ENCODE measurements at regions not wholly inside any gene's neighbourhood (a gene's known extent, or its start where the extent isn't known, plus 50 kb on each side); places are given as distances from the start of the nearest gene placed in this dataset.
A peak's percentile ranks its signal among the peaks of the same experiment; 100 is the strongest.

GRCh38 chr9:81195206-81195605, 494.1 kb downstream of the TLE1 start:
- Mint-ChIP-seq H3K27me3 (peaks cover 8 to 11% of the 10 kb centered on the region in 2 donors), H3K9me3 (peaks cover 5 to 10% of the 10 kb centered on the region in 2 donors), H3K36me3 (no peaks in the 10 kb centered on the region), H3K27ac (no peak overlapping the region), H3K4me3 (no peak overlapping the region), H3K4me1 (no peaks in the 10 kb centered on the region)
- DNase-seq (no peak), ATAC-seq (replicated peaks) (no peak)

- Mint-ChIP-seq H3K27ac (no peak overlapping the region), H3K9me3 (peaks cover 5 to 10% of the 10 kb centered on the region in 2 donors), H3K27me3 (peaks cover 8 to 11% of the 10 kb centered on the region in 2 donors), H3K4me1 (no peaks in the 10 kb centered on the region), H3K4me3 (no peak overlapping the region), H3K36me3 (no peaks in the 10 kb centered on the region)
- no peak for ATAC-seq (replicated peaks)
- no peak for DNase-seq
These were observed 495.7 kb downstream of the TLE1 start for GRCh38 chr9:81193362-81194339.

GRCh38 chr9:81191222-81191621, 498.1 kb downstream of the TLE1 start:
- peaks cover 8 to 11% of the 10 kb centered on the region in 2 donors for H3K27me3 Mint-ChIP-seq
- H3K4me1 Mint-ChIP-seq: no peaks in the 10 kb centered on the region
- no peak overlapping the region for H3K27ac Mint-ChIP-seq
- H3K36me3 Mint-ChIP-seq: no peaks in the 10 kb centered on the region
- DNase-seq (no peak), ATAC-seq (replicated peaks) (no peak)
- H3K9me3 Mint-ChIP-seq: peaks cover 5 to 10% of the 10 kb centered on the region in 2 donors
- H3K4me3 Mint-ChIP-seq: no peak overlapping the region

GRCh38 chr9:81190659-81191058, 498.7 kb downstream of the TLE1 start:
- Mint-ChIP-seq H3K4me3 (no peak overlapping the region), H3K27ac (no peak overlapping the region), H3K4me1 (no peaks in the 10 kb centered on the region), H3K27me3 (peaks cover 8 to 11% of the 10 kb centered on the region in 2 donors), H3K9me3 (peaks cover 5 to 10% of the 10 kb centered on the region in 2 donors), H3K36me3 (no peaks in the 10 kb centered on the region)
- ATAC-seq (replicated peaks) (no peak), DNase-seq (no peak)

GRCh38 chr9:81183761-81184160, 505.6 kb downstream of the TLE1 start:
- H3K36me3 Mint-ChIP-seq: no peaks in the 10 kb centered on the region
- no peak for DNase-seq
- H3K4me3 Mint-ChIP-seq: no peak overlapping the region
- H3K9me3 Mint-ChIP-seq: no peaks in the 10 kb centered on the region
- no peaks in the 10 kb centered on the region for H3K4me1 Mint-ChIP-seq
- no peak overlapping the region for H3K27ac Mint-ChIP-seq
- no peaks in the 10 kb centered on the region for H3K27me3 Mint-ChIP-seq
- ATAC-seq (replicated peaks): peak in 1 of 2 donors; percentile 20

GRCh38 chr9:81182431-81182830, 506.9 kb downstream of the TLE1 start:
- H3K4me1 Mint-ChIP-seq: no peaks in the 10 kb centered on the region
- no peaks in the 10 kb centered on the region for H3K36me3 Mint-ChIP-seq
- H3K9me3 Mint-ChIP-seq: no peaks in the 10 kb centered on the region
- H3K27me3 Mint-ChIP-seq: no peaks in the 10 kb centered on the region
- no peak overlapping the region for H3K4me3 Mint-ChIP-seq
- peak; percentile 79 to 83 for ATAC-seq (replicated peaks)
- H3K27ac Mint-ChIP-seq: no peak overlapping the region
- DNase-seq: no peak

- no peak overlapping the region for H3K27ac Mint-ChIP-seq
- no peaks in the 10 kb centered on the region for H3K4me1 Mint-ChIP-seq
- no peak for ATAC-seq (replicated peaks)
- no peak overlapping the region for H3K4me3 Mint-ChIP-seq
- DNase-seq: no peak
- H3K9me3 Mint-ChIP-seq: peaks cover 0 to 5% of the 10 kb centered on the region in 2 donors
- no peaks in the 10 kb centered on the region for H3K36me3 Mint-ChIP-seq
- no peaks in the 10 kb centered on the region for H3K27me3 Mint-ChIP-seq
These were observed 515.3 kb downstream of the TLE1 start for GRCh38 chr9:81174023-81174422.

- DNase-seq (no peak), ATAC-seq (replicated peaks) (no peak)
- H3K9me3 Mint-ChIP-seq: peaks cover 5 to 10% of the 10 kb centered on the region in 2 donors
- no peak overlapping the region for H3K27ac Mint-ChIP-seq
- no peaks in the 10 kb centered on the region for H3K4me1 Mint-ChIP-seq
- H3K4me3 Mint-ChIP-seq: no peak overlapping the region
- no peaks in the 10 kb centered on the region for H3K27me3 Mint-ChIP-seq
- no peaks in the 10 kb centered on the region for H3K36me3 Mint-ChIP-seq
These were observed 517.7 kb downstream of the TLE1 start for GRCh38 chr9:81171689-81172088.

GRCh38 chr9:81162361-81162760, 527.0 kb downstream of the TLE1 start:
- DNase-seq (no peak), ATAC-seq (replicated peaks) (no peak)
- Mint-ChIP-seq H3K9me3 (peaks cover 5 to 8% of the 10 kb centered on the region in 2 donors), H3K27ac (no peak overlapping the region), H3K4me3 (no peak overlapping the region), H3K36me3 (no peaks in the 10 kb centered on the region), H3K27me3 (peaks cover 1 to 2% of the 10 kb centered on the region in 2 donors), H3K4me1 (peaks cover 0 to 2% of the 10 kb centered on the region in 2 donors)

- peaks cover 0 to 3% of the 10 kb centered on the region in 2 donors for H3K36me3 Mint-ChIP-seq
- no peak overlapping the region for H3K27ac Mint-ChIP-seq
- peaks cover 6 to 8% of the 10 kb centered on the region in 2 donors for H3K27me3 Mint-ChIP-seq
- peaks cover 3% of the 10 kb centered on the region in 2 donors for H3K9me3 Mint-ChIP-seq
- H3K4me1 Mint-ChIP-seq: peaks cover 0 to 2% of the 10 kb centered on the region in 2 donors
- no peak for DNase-seq
- no peak overlapping the region for H3K4me3 Mint-ChIP-seq
- ATAC-seq (replicated peaks): no peak
These were observed 533.0 kb downstream of the TLE1 start for GRCh38 chr9:81156381-81156780.

- no peaks in the 10 kb centered on the region for H3K4me1 Mint-ChIP-seq
- H3K27me3 Mint-ChIP-seq: peaks cover 0 to 5% of the 10 kb centered on the region in 2 donors
- H3K36me3 Mint-ChIP-seq: peaks cover 0 to 1% of the 10 kb centered on the region in 2 donors
- ATAC-seq (replicated peaks) (no peak), DNase-seq (no peak)
- H3K9me3 Mint-ChIP-seq: peaks cover 11 to 16% of the 10 kb centered on the region in 2 donors
- H3K27ac Mint-ChIP-seq: no peak overlapping the region
- no peak overlapping the region for H3K4me3 Mint-ChIP-seq
These were observed 539.2 kb downstream of the TLE1 start for GRCh38 chr9:81150016-81150625.

GRCh38 chr9:81146684-81147337, 542.5 kb downstream of the TLE1 start:
- Mint-ChIP-seq H3K4me3 (no peak overlapping the region), H3K4me1 (no peaks in the 10 kb centered on the region), H3K27ac (no peak overlapping the region), H3K36me3 (no peaks in the 10 kb centered on the region), H3K27me3 (peaks cover 0 to 5% of the 10 kb centered on the region in 2 donors), H3K9me3 (peaks cover 8 to 14% of the 10 kb centered on the region in 2 donors)
- ATAC-seq (replicated peaks): no peak
- DNase-seq: no peak

GRCh38 chr9:81146241-81146640, 543.1 kb downstream of the TLE1 start:
- H3K9me3 Mint-ChIP-seq: peaks cover 8 to 14% of the 10 kb centered on the region in 2 donors

GRCh38 chr9:81145331-81145963, 543.9 kb downstream of the TLE1 start:
- ATAC-seq (replicated peaks) (no peak), DNase-seq (no peak)
- no peaks in the 10 kb centered on the region for H3K36me3 Mint-ChIP-seq
- H3K4me3 Mint-ChIP-seq: no peak overlapping the region
- peaks cover 0 to 5% of the 10 kb centered on the region in 2 donors for H3K27me3 Mint-ChIP-seq
- no peaks in the 10 kb centered on the region for H3K4me1 Mint-ChIP-seq
- H3K9me3 Mint-ChIP-seq: peaks cover 8 to 14% of the 10 kb centered on the region in 2 donors
- no peak overlapping the region for H3K27ac Mint-ChIP-seq

More at GRCh38 chr9:81146241-81146640, 543.1 kb downstream of the TLE1 start:
- Mint-ChIP-seq H3K27me3 (peaks cover 0 to 5% of the 10 kb centered on the region in 2 donors), H3K36me3 (no peaks in the 10 kb centered on the region), H3K27ac (no peak overlapping the region), H3K4me3 (no peak overlapping the region), H3K4me1 (no peaks in the 10 kb centered on the region)
- ATAC-seq (replicated peaks) (no peak), DNase-seq (no peak)
